T-helper 1 cell treated with Interleukin-12 subunit alpha and Interleukin-12 subunit beta and Interleukin-4 antibody, amounts not matched to agents 30 ng/mL and 1 ng/mL, for 36 hours (primary cell): ENCODE measurements at regions not wholly inside any gene's neighbourhood (a gene's known extent, or its start where the extent isn't known, plus 50 kb on each side); places are given as distances from the start of the nearest gene placed in this dataset.
"Not testable (repeated sequence)": the region's sequence is repeated elsewhere in the genome, so short reads cannot be mapped to it uniquely, and the experiment has no call there.

Source experiments
- intact Hi-C: fragments of 100-400 bp; cut with micrococcal nuclease; formaldehyde crosslinking; loops from one replicate; pipeline ENCODE4 v1.15.1; 2024

- intact Hi-C loops: no loop called here
Observed at GRCh38 chr4:57351731-57352130, 241.5 kb upstream of the IGFBP7 start.

GRCh38 chr4:57344296-57344695, 234.1 kb upstream of the IGFBP7 start:
- intact Hi-C loops: no loop called here

GRCh38 chr4:57342411-57342810, 232.2 kb upstream of the IGFBP7 start:
- intact Hi-C loops: no loop called here

DNA sequence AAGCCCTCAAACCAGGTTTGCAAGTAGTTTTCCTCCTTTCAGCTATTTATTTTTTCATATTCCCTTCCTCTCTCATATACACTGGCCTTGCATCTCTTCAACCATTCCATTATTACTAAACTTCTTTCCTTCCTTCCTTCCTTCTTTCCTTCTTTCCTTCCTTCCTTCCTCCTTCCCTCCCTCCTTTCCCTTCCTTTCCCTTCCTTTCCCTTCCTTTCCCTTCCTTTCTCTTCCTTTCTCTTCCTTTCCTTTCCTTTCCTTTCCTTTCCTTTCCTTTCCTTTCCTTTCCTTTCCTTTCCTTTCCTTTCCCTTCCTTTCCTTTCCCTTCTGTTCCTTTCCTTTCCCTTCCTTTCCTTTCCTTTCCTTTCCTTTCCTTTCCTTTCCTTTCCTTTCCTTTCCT, 228.7 kb upstream of the IGFBP7 start:
- intact Hi-C loops: not testable (repeated sequence)

DNA sequence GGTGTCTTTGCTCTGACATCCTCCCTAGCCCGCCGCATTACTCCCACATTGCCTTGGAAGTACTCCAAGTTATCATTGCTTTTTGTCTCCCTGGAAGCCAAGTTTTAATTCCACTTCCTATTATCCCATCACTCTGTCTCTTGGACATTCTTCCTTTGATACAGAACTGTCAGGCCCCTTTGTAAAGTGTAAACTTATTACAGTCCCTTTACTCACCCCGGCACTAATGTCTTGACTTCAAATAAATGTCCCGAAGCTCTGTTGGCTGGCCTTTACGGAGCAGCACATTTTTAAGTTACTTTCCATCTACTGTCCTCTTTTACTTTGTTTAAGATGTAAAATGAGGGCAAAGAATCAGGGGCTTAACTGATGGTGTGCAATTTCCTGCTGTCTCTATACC, 223.5 kb upstream of the IGFBP7 start:
- intact Hi-C loops: no loop called here

DNA sequence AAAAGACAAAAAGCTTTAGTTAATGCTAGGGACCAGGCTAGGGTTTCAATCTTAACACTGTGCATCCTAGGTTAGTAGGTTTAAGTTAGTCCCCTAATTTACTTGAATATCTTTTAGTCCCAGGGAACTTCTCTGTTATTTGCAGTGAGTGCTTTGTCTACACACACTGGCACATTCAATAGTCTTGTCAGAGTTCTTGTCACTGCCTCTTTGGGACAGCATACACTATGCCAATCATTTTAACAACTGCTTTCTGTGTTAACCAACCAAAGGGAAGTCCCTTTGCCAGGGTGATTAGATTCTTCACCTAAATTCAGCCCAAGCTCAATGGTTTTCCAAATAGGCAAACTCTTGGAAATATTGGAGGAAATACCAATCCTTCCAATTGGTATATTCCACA, 221.8 kb upstream of the IGFBP7 start:
- intact Hi-C loops: no loop called here

GRCh38 chr4:57329279-57329678, 219.1 kb upstream of the IGFBP7 start:
- intact Hi-C loops: no loop called here

DNA sequence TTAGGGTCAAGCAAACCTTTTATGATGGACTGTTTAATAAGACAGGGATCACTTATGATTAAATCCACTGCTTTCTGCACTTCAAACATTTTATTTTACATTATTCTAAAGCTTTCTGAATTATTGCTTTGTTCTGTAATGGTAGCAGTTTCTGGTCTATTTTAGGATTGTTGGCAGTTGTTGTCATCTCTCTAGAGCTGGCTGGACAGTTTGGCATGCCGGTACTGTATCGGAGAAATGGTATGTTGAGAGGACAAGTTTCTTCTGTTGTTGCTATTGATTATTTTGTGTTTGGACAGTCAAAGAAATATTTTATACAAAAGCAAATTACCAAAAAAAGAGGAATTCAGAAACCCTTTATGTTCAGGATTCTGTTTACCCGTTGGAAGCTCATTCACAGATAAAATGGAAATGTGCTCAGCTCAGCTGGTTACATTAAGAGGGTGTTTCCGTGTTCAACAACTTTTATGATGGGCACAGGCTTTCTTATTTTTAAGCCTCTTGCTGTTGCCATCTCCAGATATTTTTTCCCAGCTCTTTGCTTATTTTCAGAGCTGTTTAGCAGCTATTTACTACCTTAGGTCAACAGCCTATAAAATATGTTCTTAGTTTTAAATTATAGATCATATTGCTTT, 214.6 kb upstream of the IGFBP7 start:
- intact Hi-C loops: no loop called here

DNA sequence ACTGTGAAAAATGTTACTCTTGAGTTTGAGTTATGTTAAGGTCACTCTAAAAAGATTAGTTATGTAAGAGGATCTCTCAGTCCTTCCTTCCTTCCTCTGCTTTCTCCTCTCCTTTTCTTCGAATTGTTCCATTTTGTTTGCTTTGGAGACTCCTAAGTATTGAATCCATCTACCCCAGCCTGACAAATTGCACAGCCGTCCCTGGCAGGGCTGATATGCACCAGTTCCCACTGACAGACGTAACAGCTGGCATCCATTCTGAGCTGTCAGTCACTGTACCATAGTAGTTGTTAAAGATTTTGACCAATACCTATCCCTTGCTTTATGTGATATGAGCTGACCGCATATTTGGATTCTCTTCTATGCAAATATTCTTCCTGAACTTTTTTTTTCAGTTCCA, 210.7 kb upstream of the IGFBP7 start:
- intact Hi-C loops: no loop called here

- intact Hi-C loops: no loop called here
Observed at GRCh38 chr4:57320217-57320616, 210.0 kb upstream of the IGFBP7 start.

GRCh38 chr4:57318703-57319102, 208.5 kb upstream of the IGFBP7 start:
- intact Hi-C loops: no loop called here

GRCh38 chr4:57314636-57315035, 204.5 kb upstream of the IGFBP7 start:
- intact Hi-C loops: no loop called here

GRCh38 chr4:57312296-57312695, 202.1 kb upstream of the IGFBP7 start:
- intact Hi-C loops: no loop called here

DNA sequence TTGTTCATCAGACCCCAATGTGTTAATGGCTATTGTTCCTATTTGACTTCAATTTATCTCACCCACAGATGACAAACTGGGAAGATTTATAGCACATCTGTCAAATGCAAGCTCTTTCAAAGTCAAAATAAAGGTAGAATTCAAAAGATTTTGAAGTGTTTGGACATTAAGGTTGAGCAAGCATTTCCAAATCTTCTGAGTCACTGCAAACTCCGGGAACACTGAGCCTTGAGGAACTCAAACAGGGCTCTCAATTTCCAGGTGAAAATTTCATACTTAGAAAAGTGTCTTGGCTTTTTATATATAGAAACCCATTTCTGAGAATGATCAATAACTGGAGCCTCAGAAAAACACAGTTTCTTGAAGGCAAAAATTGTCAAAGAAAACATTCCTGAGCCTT, 199.5 kb upstream of the IGFBP7 start:
- intact Hi-C loops: no loop called here

DNA sequence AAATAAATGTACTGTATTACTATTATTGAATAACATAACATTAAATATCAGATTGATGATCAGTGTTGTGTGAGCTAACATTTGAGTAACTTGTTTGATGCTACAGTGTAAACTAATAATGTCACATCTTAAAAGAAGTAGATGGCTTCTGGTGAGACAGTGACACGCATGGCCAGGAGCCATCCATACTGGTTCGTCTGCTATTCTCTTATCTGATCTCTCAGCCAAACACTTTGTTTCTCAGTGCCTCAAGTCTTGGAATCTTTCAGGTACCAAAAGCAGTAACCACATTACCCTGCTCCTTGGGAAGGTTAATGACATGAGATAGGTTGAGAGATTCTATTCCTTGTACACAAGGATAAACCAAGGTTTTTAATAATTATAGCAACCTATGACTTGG, 198.1 kb upstream of the IGFBP7 start:
- intact Hi-C loops: no loop called here

- intact Hi-C loops: no loop called here
Observed at GRCh38 chr4:57305836-57306235, 195.7 kb upstream of the IGFBP7 start.

GRCh38 chr4:57303012-57303751, 193.0 kb upstream of the IGFBP7 start:
- intact Hi-C loops: no loop called here

GRCh38 chr4:57300300-57300699, 190.1 kb upstream of the IGFBP7 start:
- intact Hi-C loops: not testable (repeated sequence)

DNA sequence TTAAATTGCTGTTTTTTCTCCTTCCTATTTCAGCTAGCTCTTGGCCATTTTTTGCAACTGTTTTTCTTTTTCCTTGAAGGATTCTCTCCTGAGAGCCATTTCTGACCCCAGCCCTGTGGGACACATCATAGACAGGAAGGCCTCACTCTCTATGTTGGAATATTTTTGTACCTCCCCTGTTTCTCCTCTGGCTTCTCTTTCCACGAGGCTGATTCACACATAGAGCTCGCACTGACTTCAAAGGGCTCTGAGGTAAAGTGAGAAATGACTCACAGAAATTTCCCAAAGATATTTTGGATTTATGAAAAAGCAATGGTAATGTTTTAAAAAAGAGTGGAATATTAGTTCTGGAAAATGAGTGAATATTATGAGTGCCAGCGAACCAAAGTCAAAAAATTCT, 181.7 kb upstream of the IGFBP7 start:
- intact Hi-C loops: no loop called here

- intact Hi-C loops: no loop called here
Observed at GRCh38 chr4:57287687-57288604, 177.8 kb upstream of the IGFBP7 start.

DNA sequence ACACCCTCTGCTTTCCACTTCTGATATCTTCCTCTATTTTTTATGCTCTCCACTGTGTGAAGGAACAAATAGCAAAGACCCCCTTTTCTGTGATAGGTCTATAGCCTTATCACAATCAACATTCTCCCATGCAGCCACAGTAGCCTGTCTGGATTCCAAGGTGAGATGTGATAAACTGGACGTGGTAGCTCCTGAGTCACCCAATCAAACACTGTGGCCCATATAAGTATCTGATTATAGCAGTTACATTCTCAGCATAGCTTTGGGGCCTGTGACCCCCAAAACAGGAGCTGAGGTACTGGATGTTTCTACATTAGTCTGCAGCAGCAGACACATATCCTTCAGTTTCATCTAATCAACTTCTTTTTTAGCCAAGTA, 172.7 kb upstream of the IGFBP7 start:
- intact Hi-C loops: no loop called here

- intact Hi-C loops: no loop called here
Observed at GRCh38 chr4:57280481-57280880, 170.3 kb upstream of the IGFBP7 start.
